ENCODE measurements at regions not wholly inside any gene's neighbourhood (a gene's known extent, or its start where the extent isn't known, plus 50 kb on each side); places are given as distances from the start of the nearest gene placed in this dataset.

GRCh38 chr14:25945746-25946145 is 652.1 kb downstream of the NOVA1 start:
- no peak for DNase-seq

GRCh38 chr14:25944020-25944419 is 653.8 kb downstream of the NOVA1 start:
- no peak for DNase-seq

- DNase-seq: no peak
Observed at GRCh38 chr14:25943329-25943728, 654.5 kb downstream of the NOVA1 start.

- DNase-seq: no peak
Observed at GRCh38 chr14:25942090-25942489, 655.7 kb downstream of the NOVA1 start.

- DNase-seq: no peak
Observed at GRCh38 chr14:25933731-25934130, 664.1 kb downstream of the NOVA1 start.

- no peak for DNase-seq
Observed at GRCh38 chr14:25929881-25930615, 667.8 kb downstream of the NOVA1 start.

- no peak for DNase-seq
Observed at GRCh38 chr14:25911831-25912230, 686.0 kb downstream of the NOVA1 start.

GRCh38 chr14:25909045-25909747 is 688.6 kb downstream of the NOVA1 start:
- no peak for DNase-seq

- DNase-seq: no peak
Observed at GRCh38 chr14:25908277-25909044, 689.4 kb downstream of the NOVA1 start.

- no peak for DNase-seq
Observed at GRCh38 chr14:25904446-25904845, 693.4 kb downstream of the NOVA1 start.

- DNase-seq: no peak
Observed at GRCh38 chr14:25899197-25899596, 698.6 kb downstream of the NOVA1 start.

GRCh38 chr14:25896777-25897176 is 701.1 kb downstream of the NOVA1 start:
- no peak for DNase-seq

- no peak for DNase-seq
Observed at GRCh38 chr14:25895740-25896139, 702.1 kb downstream of the NOVA1 start.

GRCh38 chr14:25887251-25887878 is 710.5 kb downstream of the NOVA1 start:
- DNase-seq: no peak

- DNase-seq: no peak
Observed at GRCh38 chr14:25884657-25885056, 713.2 kb downstream of the NOVA1 start.

GRCh38 chr14:25882899-25883298 is 714.9 kb downstream of the NOVA1 start:
- no peak for DNase-seq

- no peak for DNase-seq
Observed at GRCh38 chr14:25875475-25875874, 722.4 kb downstream of the NOVA1 start.

- no peak for DNase-seq
Observed at GRCh38 chr14:25869854-25870253, 728.0 kb downstream of the NOVA1 start.

GRCh38 chr14:25868521-25869314 is 729.1 kb downstream of the NOVA1 start:
- no peak for DNase-seq

GRCh38 chr14:25861406-25861805 is 736.4 kb downstream of the NOVA1 start:
- no peak for DNase-seq

GRCh38 chr14:25848601-25849000 is 749.2 kb downstream of the NOVA1 start:
- DNase-seq: no peak

- DNase-seq: no peak
Observed at GRCh38 chr14:25846246-25846645, 751.6 kb downstream of the NOVA1 start.

Measured in RPMI8226 (cell line).